ENCODE measurements at regions not wholly inside any gene's neighbourhood (a gene's known extent, or its start where the extent isn't known, plus 50 kb on each side); places are given as distances from the start of the nearest gene placed in this dataset.

GRCh38 chr1:185406691-185407009 lies 89.6 kb upstream of the IVNS1ABP start:
- TF ChIP-seq JUN (IDR thresholded peaks at IDR 0.05; ENCODE audit: borderline replicate concordance, insufficient read depth, insufficient read length, low read depth), result no peak
- TF ChIP-seq MAX (IDR thresholded peaks at IDR 0.05; ENCODE audit: insufficient read depth, insufficient read length), result no peak
- Histone ChIP-seq H3K79me2 (ENCODE audit: control insufficient read depth, insufficient read depth, low read length) (no peaks in the 10 kb centered on the region), H3K4me1 (ENCODE audit: control insufficient read depth, extremely low read depth, insufficient read depth, low read length) (no peaks in the 10 kb centered on the region), H3K27me3 (ENCODE audit: control insufficient read depth in 2 of 2, insufficient read depth in 2 of 2, low read length in 2 of 2) (no peaks in the 10 kb centered on the region), H3K9me1 (replicated peaks; ENCODE audit: control insufficient read depth, extremely low read depth, insufficient read depth, low read length) (no peaks in the 10 kb centered on the region), H3K9me3 (replicated peaks; ENCODE audit: control insufficient read depth, insufficient read depth, low read length) (no peaks in the 10 kb centered on the region), H4K20me1 (replicated peaks; ENCODE audit: control insufficient read depth, extremely low read depth, insufficient read depth, low read length) (no peaks in the 10 kb centered on the region), H2AFZ (ENCODE audit: low read depth, low read length) (no peak overlapping the region), H3K4me2 (ENCODE audit: insufficient read depth, low read length) (no peak overlapping the region), H3K9ac (replicated peaks; ENCODE audit: extremely low read depth, insufficient read depth, low read length) (no peak overlapping the region), H3K27ac (ENCODE audit: insufficient read depth, low read depth, low read length) (no peak overlapping the region), H3K4me3 (replicated peaks in 1 of 3; ENCODE audit: insufficient read depth in 1 of 3, low read depth in 1 of 3, low read length in 3 of 3) (no peak overlapping the region), H3K36me3 (ENCODE audit: control insufficient read depth in 2 of 2, extremely low read depth in 1 of 2, insufficient read depth in 2 of 2, low read length in 2 of 2) (no peaks in the 10 kb centered on the region)
- dilution Hi-C loops (cut with MboI; ENCODE audit: extremely low pct_ligation_motif_present, low sequenced_read_pairs), result no loop called here
- no peak for DNase-seq (ENCODE audit: low read depth, low spot score)
- no peak for FAIRE-seq
- intact Hi-C loops (cut with micrococcal nuclease), result no loop called here
- CTCF ChIA-PET, result interaction anchor here (1.0 kb wide), 2 partner anchors 9 to 11 kb away, joined by 3 read pairs; no protein-coding TSS in a partner anchor
- no TSS peak for BruUV-seq (replicated peaks)
- POLR2A ChIA-PET, result no interaction called here

- no peak for TF ChIP-seq MYC (IDR thresholded peaks at IDR 0.05; ENCODE audit: low read depth, low read length)
- no peak for TF ChIP-seq EZH2 (IDR thresholded peaks at IDR 0.05; ENCODE audit: borderline replicate concordance, low read depth, low read length, severe bottlenecking)
- no peak for TF ChIP-seq POLR2A (IDR thresholded peaks at IDR 0.05; ENCODE audit: low read depth, low read length)
- no peak for TF ChIP-seq GATA2 (IDR thresholded peaks at IDR 0.05; ENCODE audit: insufficient read depth, insufficient read length, low read depth, low read length)
- no peak for TF ChIP-seq FOS (IDR thresholded peaks at IDR 0.05; ENCODE audit: borderline replicate concordance, insufficient read depth, low read length)
- no peak for TF ChIP-seq MAX (IDR thresholded peaks at IDR 0.05; ENCODE audit: insufficient read depth, insufficient read length)
- no peak for TF ChIP-seq POLR2AphosphoS5 (IDR thresholded peaks at IDR 0.05; ENCODE audit: insufficient read depth, low read depth, low read length)
- no peak for TF ChIP-seq CTCF (IDR thresholded peaks at IDR 0.05; ENCODE audit: extremely low read depth in 1 of 2, insufficient read depth in 1 of 2, low read depth in 1 of 2, low read length in 2 of 2)
- TF ChIP-seq JUN (IDR thresholded peaks at IDR 0.05; ENCODE audit: borderline replicate concordance, insufficient read depth, insufficient read length, low read depth), result no peak
- POLR2A ChIA-PET, result no interaction called here
- no peak overlapping the region for H3K4me3 ChIP-seq (replicated peaks in 1 of 3; ENCODE audit: insufficient read depth in 1 of 3, low read depth in 1 of 3, low read length in 3 of 3)
- H3K4me1 ChIP-seq (ENCODE audit: control insufficient read depth, extremely low read depth, insufficient read depth, low read length), result no peaks in the 10 kb centered on the region
- CTCF ChIA-PET, result interaction anchor here (1.0 kb wide), 2 partner anchors 9 to 12 kb away, joined by 3 read pairs; no protein-coding TSS in a partner anchor
- no peaks in the 10 kb centered on the region for H3K36me3 ChIP-seq (ENCODE audit: control insufficient read depth in 2 of 2, extremely low read depth in 1 of 2, insufficient read depth in 2 of 2, low read length in 2 of 2)
- dilution Hi-C loops (cut with MboI; ENCODE audit: extremely low pct_ligation_motif_present, low sequenced_read_pairs) (no loop called here), intact Hi-C loops (cut with micrococcal nuclease) (no loop called here)
- no peak overlapping the region for H3K27ac ChIP-seq (ENCODE audit: insufficient read depth, low read depth, low read length)
- no TSS peak for BruUV-seq (replicated peaks)
- H4K20me1 ChIP-seq (replicated peaks; ENCODE audit: control insufficient read depth, extremely low read depth, insufficient read depth, low read length), result no peaks in the 10 kb centered on the region
- H2AFZ ChIP-seq (ENCODE audit: low read depth, low read length), result no peak overlapping the region
- no peak overlapping the region for H3K4me2 ChIP-seq (ENCODE audit: insufficient read depth, low read length)
- H3K9me3 ChIP-seq (replicated peaks; ENCODE audit: control insufficient read depth, insufficient read depth, low read length), result no peaks in the 10 kb centered on the region
- no peaks in the 10 kb centered on the region for H3K27me3 ChIP-seq (ENCODE audit: control insufficient read depth in 2 of 2, insufficient read depth in 2 of 2, low read length in 2 of 2)
- no peak for FAIRE-seq
- no peaks in the 10 kb centered on the region for H3K9me1 ChIP-seq (replicated peaks; ENCODE audit: control insufficient read depth, extremely low read depth, insufficient read depth, low read length)
- no peak for DNase-seq (ENCODE audit: low read depth, low spot score)
- no peaks in the 10 kb centered on the region for H3K79me2 ChIP-seq (ENCODE audit: control insufficient read depth, insufficient read depth, low read length)
- H3K9ac ChIP-seq (replicated peaks; ENCODE audit: extremely low read depth, insufficient read depth, low read length), result no peak overlapping the region
Measured at GRCh38 chr1:185406006-185406690, 89.1 kb upstream of the IVNS1ABP start.

Measured in endothelial cell of umbilical vein (primary cell).